HG03135 (cell line): ENCODE measurements at regions not wholly inside any gene's neighbourhood (a gene's known extent, or its start where the extent isn't known, plus 50 kb on each side); places are given as distances from the start of the nearest gene placed in this dataset.
"Not testable (repeated sequence)": the region's sequence is repeated elsewhere in the genome, so short reads cannot be mapped to it uniquely, and the experiment has no call there.

ENCODE experiments used
- ATAC-seq: cut with Tn5 transposase; IDR thresholded peaks from one replicate; pipeline ENCODE4 v1.9.1; 2021; ENCODE audit warnings: mild to moderate bottlenecking, moderate library complexity; ENCODE audit not compliant: unreplicated experiment

GRCh38 chr6:6966569-6966968, 141.2 kb upstream of the RREB1 start:
- no peak for ATAC-seq

GRCh38 chr6:6968357-6968730, 139.4 kb upstream of the RREB1 start:
- ATAC-seq, result no peak

GRCh38 chr6:6968731-6969552, 138.8 kb upstream of the RREB1 start:
- no peak for ATAC-seq

GRCh38 chr6:6969761-6970223, 138.0 kb upstream of the RREB1 start:
- ATAC-seq, result no peak

GRCh38 chr6:6970851-6971250, 136.9 kb upstream of the RREB1 start:
- ATAC-seq, result no peak

- ATAC-seq, result no peak
Measured at GRCh38 chr6:6971369-6971768, 136.4 kb upstream of the RREB1 start.

GRCh38 chr6:6972456-6972855, 135.3 kb upstream of the RREB1 start:
- no peak for ATAC-seq

- ATAC-seq, result no peak
Measured at GRCh38 chr6:6973721-6974120, 134.0 kb upstream of the RREB1 start.

- ATAC-seq, result no peak
Measured at GRCh38 chr6:6975459-6976111, 132.2 kb upstream of the RREB1 start.

- no peak for ATAC-seq
Measured at GRCh38 chr6:6976193-6976592, 131.6 kb upstream of the RREB1 start.

- no peak for ATAC-seq
Measured at GRCh38 chr6:6978731-6979130, 129.0 kb upstream of the RREB1 start.

GRCh38 chr6:6980999-6981597, 126.7 kb upstream of the RREB1 start:
- no peak for ATAC-seq

GRCh38 chr6:6981681-6982322, 126.0 kb upstream of the RREB1 start:
- ATAC-seq, result no peak

GRCh38 chr6:6982663-6983062, 125.1 kb upstream of the RREB1 start:
- ATAC-seq, result no peak

GRCh38 chr6:6984585-6985366, 123.0 kb upstream of the RREB1 start:
- no peak for ATAC-seq

- no peak for ATAC-seq
Measured at GRCh38 chr6:6986344-6986743, 121.4 kb upstream of the RREB1 start.

GRCh38 chr6:6987749-6988148, 120.0 kb upstream of the RREB1 start:
- no peak for ATAC-seq

GRCh38 chr6:6990059-6990458, 117.7 kb upstream of the RREB1 start:
- not testable (repeated sequence) for ATAC-seq

- ATAC-seq, result no peak
Measured at GRCh38 chr6:6993503-6994237, 114.1 kb upstream of the RREB1 start.

- ATAC-seq, result no peak
Measured at GRCh38 chr6:6994796-6995195, 113.0 kb upstream of the RREB1 start.
